ENCODE measurements at regions not wholly inside any gene's neighbourhood (a gene's known extent, or its start where the extent isn't known, plus 50 kb on each side); places are given as distances from the start of the nearest gene placed in this dataset.
A peak's percentile ranks its signal among the peaks of the same experiment; 100 is the strongest.

- H3K9me3 Mint-ChIP-seq: no peaks in the 10 kb centered on the region
- no peaks in the 10 kb centered on the region for H3K36me3 Mint-ChIP-seq (ENCODE audit: low read depth)
- no peak overlapping the region for H3K27ac Mint-ChIP-seq
- H3K4me1 Mint-ChIP-seq (ENCODE audit: low read depth): no peaks in the 10 kb centered on the region
- H3K4me3 Mint-ChIP-seq: no peak overlapping the region
- H3K27me3 Mint-ChIP-seq (ENCODE audit: low read depth): no peaks in the 10 kb centered on the region
Measured at GRCh38 chr18:34480162-34480700, 229.9 kb upstream of the DTNA start.

GRCh38 chr18:34482204-34482603 is 227.9 kb upstream of the DTNA start:
- no peak overlapping the region for H3K4me3 Mint-ChIP-seq
- no peaks in the 10 kb centered on the region for H3K36me3 Mint-ChIP-seq (ENCODE audit: low read depth)
- H3K27me3 Mint-ChIP-seq (ENCODE audit: low read depth): no peaks in the 10 kb centered on the region
- no peak overlapping the region for H3K27ac Mint-ChIP-seq
- H3K4me1 Mint-ChIP-seq (ENCODE audit: low read depth): no peaks in the 10 kb centered on the region
- H3K9me3 Mint-ChIP-seq: no peaks in the 10 kb centered on the region

- no peak overlapping the region for H3K27ac Mint-ChIP-seq
- no peaks in the 10 kb centered on the region for H3K9me3 Mint-ChIP-seq
- no peaks in the 10 kb centered on the region for H3K27me3 Mint-ChIP-seq (ENCODE audit: low read depth)
- H3K4me1 Mint-ChIP-seq (ENCODE audit: low read depth): no peaks in the 10 kb centered on the region
- H3K36me3 Mint-ChIP-seq (ENCODE audit: low read depth): no peaks in the 10 kb centered on the region
- H3K4me3 Mint-ChIP-seq: no peak overlapping the region
Measured at GRCh38 chr18:34483198-34483597, 226.9 kb upstream of the DTNA start.

- H3K27ac Mint-ChIP-seq: no peak overlapping the region
- H3K4me1 Mint-ChIP-seq (ENCODE audit: low read depth): peaks cover 4% of the 10 kb centered on the region
- H3K9me3 Mint-ChIP-seq: no peaks in the 10 kb centered on the region
- H3K4me3 Mint-ChIP-seq: no peak overlapping the region
- no peaks in the 10 kb centered on the region for H3K36me3 Mint-ChIP-seq (ENCODE audit: low read depth)
- peaks cover 47% of the 10 kb centered on the region for H3K27me3 Mint-ChIP-seq (ENCODE audit: low read depth)
Measured at GRCh38 chr18:34491719-34492118, 218.4 kb upstream of the DTNA start.

- Mint-ChIP-seq H3K27me3 (ENCODE audit: low read depth) (peaks cover 47% of the 10 kb centered on the region), H3K36me3 (ENCODE audit: low read depth) (no peaks in the 10 kb centered on the region), H3K9me3 (no peaks in the 10 kb centered on the region), H3K4me1 (ENCODE audit: low read depth) (peaks cover 4% of the 10 kb centered on the region), H3K27ac (no peak overlapping the region), H3K4me3 (no peak overlapping the region)
Measured at GRCh38 chr18:34492652-34493051, 217.4 kb upstream of the DTNA start.

- Mint-ChIP-seq H3K27ac (no peak overlapping the region), H3K36me3 (ENCODE audit: low read depth) (no peaks in the 10 kb centered on the region), H3K9me3 (no peaks in the 10 kb centered on the region), H3K4me1 (ENCODE audit: low read depth) (peaks cover 4% of the 10 kb centered on the region), H3K27me3 (ENCODE audit: low read depth) (peaks cover 47% of the 10 kb centered on the region), H3K4me3 (peak overlapping the region; percentile 46)
Measured at GRCh38 chr18:34493099-34493544, 217.0 kb upstream of the DTNA start.

- Mint-ChIP-seq H3K27ac (no peak overlapping the region), H3K4me3 (no peak overlapping the region), H3K27me3 (ENCODE audit: low read depth) (peaks cover 47% of the 10 kb centered on the region), H3K36me3 (ENCODE audit: low read depth) (no peaks in the 10 kb centered on the region), H3K4me1 (ENCODE audit: low read depth) (peaks cover 4% of the 10 kb centered on the region), H3K9me3 (no peaks in the 10 kb centered on the region)
Measured at GRCh38 chr18:34493566-34494358, 216.3 kb upstream of the DTNA start.

- H3K9me3 Mint-ChIP-seq: no peaks in the 10 kb centered on the region
- H3K4me3 Mint-ChIP-seq: no peak overlapping the region
Measured at GRCh38 chr18:34494359-34494696, 215.8 kb upstream of the DTNA start.

GRCh38 chr18:34495506-34495905 is 214.6 kb upstream of the DTNA start:
- Mint-ChIP-seq H3K4me1 (ENCODE audit: low read depth) (peaks cover 4% of the 10 kb centered on the region), H3K36me3 (ENCODE audit: low read depth) (no peaks in the 10 kb centered on the region), H3K27me3 (ENCODE audit: low read depth) (peaks cover 47% of the 10 kb centered on the region), H3K9me3 (no peaks in the 10 kb centered on the region), H3K4me3 (no peak overlapping the region), H3K27ac (no peak overlapping the region)

More at GRCh38 chr18:34494359-34494696, 215.8 kb upstream of the DTNA start:
- Mint-ChIP-seq H3K27me3 (ENCODE audit: low read depth) (peaks cover 47% of the 10 kb centered on the region), H3K36me3 (ENCODE audit: low read depth) (no peaks in the 10 kb centered on the region), H3K4me1 (ENCODE audit: low read depth) (peaks cover 4% of the 10 kb centered on the region), H3K27ac (no peak overlapping the region)

GRCh38 chr18:34501553-34501952 is 208.5 kb upstream of the DTNA start:
- no peak overlapping the region for H3K27ac Mint-ChIP-seq
- peaks cover 15% of the 10 kb centered on the region for H3K9me3 Mint-ChIP-seq
- no peaks in the 10 kb centered on the region for H3K4me1 Mint-ChIP-seq (ENCODE audit: low read depth)
- no peaks in the 10 kb centered on the region for H3K36me3 Mint-ChIP-seq (ENCODE audit: low read depth)
- no peak overlapping the region for H3K4me3 Mint-ChIP-seq
- H3K27me3 Mint-ChIP-seq (ENCODE audit: low read depth): peaks cover under 1% of the 10 kb centered on the region

GRCh38 chr18:34506198-34506597 is 203.9 kb upstream of the DTNA start:
- Mint-ChIP-seq H3K36me3 (ENCODE audit: low read depth) (no peaks in the 10 kb centered on the region), H3K9me3 (peaks cover 15% of the 10 kb centered on the region), H3K27ac (no peak overlapping the region), H3K27me3 (ENCODE audit: low read depth) (no peaks in the 10 kb centered on the region), H3K4me1 (ENCODE audit: low read depth) (no peaks in the 10 kb centered on the region), H3K4me3 (no peak overlapping the region)

- Mint-ChIP-seq H3K4me3 (no peak overlapping the region), H3K9me3 (peaks cover 8% of the 10 kb centered on the region), H3K36me3 (ENCODE audit: low read depth) (no peaks in the 10 kb centered on the region), H3K27ac (no peak overlapping the region), H3K27me3 (ENCODE audit: low read depth) (no peaks in the 10 kb centered on the region), H3K4me1 (ENCODE audit: low read depth) (no peaks in the 10 kb centered on the region)
Measured at GRCh38 chr18:34509163-34509562, 200.9 kb upstream of the DTNA start.

- Mint-ChIP-seq H3K27ac (no peak overlapping the region), H3K27me3 (ENCODE audit: low read depth) (no peaks in the 10 kb centered on the region), H3K36me3 (ENCODE audit: low read depth) (no peaks in the 10 kb centered on the region), H3K9me3 (peaks cover under 1% of the 10 kb centered on the region), H3K4me3 (no peak overlapping the region), H3K4me1 (ENCODE audit: low read depth) (no peaks in the 10 kb centered on the region)
Measured at GRCh38 chr18:34509879-34510586, 200.1 kb upstream of the DTNA start.

GRCh38 chr18:34510926-34511325 is 199.2 kb upstream of the DTNA start:
- no peaks in the 10 kb centered on the region for H3K36me3 Mint-ChIP-seq (ENCODE audit: low read depth)
- no peaks in the 10 kb centered on the region for H3K4me1 Mint-ChIP-seq (ENCODE audit: low read depth)
- no peak overlapping the region for H3K27ac Mint-ChIP-seq
- no peak overlapping the region for H3K4me3 Mint-ChIP-seq
- peaks cover 3% of the 10 kb centered on the region for H3K9me3 Mint-ChIP-seq
- no peaks in the 10 kb centered on the region for H3K27me3 Mint-ChIP-seq (ENCODE audit: low read depth)

- Mint-ChIP-seq H3K36me3 (ENCODE audit: low read depth) (no peaks in the 10 kb centered on the region), H3K9me3 (peaks cover 6% of the 10 kb centered on the region), H3K27ac (no peak overlapping the region), H3K4me1 (ENCODE audit: low read depth) (no peaks in the 10 kb centered on the region), H3K4me3 (no peak overlapping the region), H3K27me3 (ENCODE audit: low read depth) (no peaks in the 10 kb centered on the region)
Measured at GRCh38 chr18:34511435-34511834, 198.7 kb upstream of the DTNA start.

Data from T-helper 1 cell treated with Interleukin-12 subunit alpha and Interleukin-12 subunit beta and Interleukin-4 antibody, amounts not matched to agents 30 μg/mL and 1 μg/mL, for 36 hours (primary cell).